Esophagus muscularis mucosa (tissue), 4 donors: ENCODE measurements at regions not wholly inside any gene's neighbourhood (a gene's known extent, or its start where the extent isn't known, plus 50 kb on each side); places are given as distances from the start of the nearest gene placed in this dataset.
"Not testable (repeated sequence)": the region's sequence is repeated elsewhere in the genome, so short reads cannot be mapped to it uniquely, and the experiment has no call there.

ENCODE experiments used
- DNase-seq: peaks from one replicate; pipeline ENCODE4 v3.0.0-alpha.2; 2017; ENCODE audit errors: extremely low spot score
- H3K27ac ChIP-seq, 4 donors: fragments of 200-600 bp; sonication (generic); replicated peaks in 1 of 4; 1 replicate in 3 of 4; 2 replicates in 1 of 4; pipeline ENCODE4 v1.5.1; 2016 to 2019; ENCODE audit warnings: mild to moderate bottlenecking in 1 of 4
- H3K27me3 ChIP-seq, 4 donors: fragments of 200-600 bp; sonication (generic); one replicate each; pipeline versions ENCODE4 v1.5.1 to v1.6.0; 2016 to 2019
- H3K36me3 ChIP-seq, 4 donors: fragments of 200-600 bp; sonication (generic); one replicate each; pipeline ENCODE4 v1.5.1; 2016 to 2019
- H3K4me1 ChIP-seq, 4 donors: fragments of 200-600 bp; sonication (generic); one replicate each; pipeline ENCODE4 v1.5.1; 2016 to 2019
- H3K4me3 ChIP-seq, 4 donors: fragments of 200-600 bp; sonication (generic); 1 replicate in 2 of 4; 2 replicates in 2 of 4; pipeline ENCODE4 v1.5.1; 2016 to 2019; ENCODE audit warnings: mild to moderate bottlenecking in 4 of 4, moderate library complexity in 1 of 4
- H3K9me3 ChIP-seq, 4 donors: fragments of 200-600 bp; sonication (generic); 1 replicate in 3 of 4; 2 replicates in 1 of 4; pipeline ENCODE4 v1.5.1; 2016 to 2019
- CTCF ChIP-seq, 3 experiments: fragments of 200-600 bp in 2 of 3; fragments of 450-650 bp in 1 of 3; sonication (generic) in 2 of 3; IDR thresholded peaks; one replicate each; pipeline ENCODE4 v1.5.1; 2017 to 2019; ENCODE audit warnings: antibody characterized with exemption in 3 of 3, mild to moderate bottlenecking in 2 of 3, moderate library complexity in 1 of 3
- EP300 ChIP-seq: sonication (generic); formaldehyde crosslinking; IDR thresholded peaks from one replicate; pipeline ENCODE4 v1.6.1; 2017; ENCODE audit warnings: antibody characterized with exemption
- POLR2A ChIP-seq: fragments of 450-650 bp; IDR thresholded peaks from one replicate; pipeline ENCODE4 v1.6.1; 2017; ENCODE audit warnings: antibody characterized with exemption, moderate library complexity, mild to moderate bottlenecking, low read depth
- POLR2AphosphoS5 ChIP-seq, 2 donors: sonication (generic); formaldehyde crosslinking; IDR thresholded peaks; one replicate each; pipeline ENCODE4 v1.6.1; 2017; ENCODE audit warnings: antibody characterized with exemption in 2 of 2
- WGBS: methylation state at CpG from one replicate; pipeline ENCODE4 v1.1.5; 2018; 5-methylcytosine and 5-hydroxymethylcytosine counted together
- intact Hi-C: fragments of 100-400 bp; cut with DNase I; formaldehyde crosslinking; loops from one replicate; pipeline ENCODE4 v1.15.1; 2023

GRCh38 chr10:20552382-20552781, 344.7 kb downstream of the NEBL start:
- TF ChIP-seq CTCF (IDR thresholded peaks at IDR 0.05) (no peak), EP300 (no peak), POLR2AphosphoS5 (IDR thresholded peaks at IDR 0.05) (no peak), POLR2A (no peak)
- peak overlapping the region in 3 of 4 donors; percentile 29 to 56 (median 31) for H3K27ac ChIP-seq
- H3K4me3 ChIP-seq = no peak overlapping the region
- H3K36me3 ChIP-seq = no peaks in the 10 kb centered on the region
- WGBS = 25% methylated on average over 3 of the region's 3 CpGs
- H3K27me3 ChIP-seq = no peaks in the 10 kb centered on the region
- DNase-seq = no peak
- peaks cover 0 to 18% (median 9%) of the 10 kb centered on the region in 4 donors for H3K4me1 ChIP-seq
- intact Hi-C loops = no loop called here
- no peaks in the 10 kb centered on the region for H3K9me3 ChIP-seq

GRCh38 chr10:20551761-20552160, 345.4 kb downstream of the NEBL start:
- H3K27ac ChIP-seq = peak overlapping the region in 3 of 4 donors; percentile 29 to 56 (median 31)
- 62% methylated on average over 2 of the region's 2 CpGs for WGBS
- DNase-seq = no peak

DNA sequence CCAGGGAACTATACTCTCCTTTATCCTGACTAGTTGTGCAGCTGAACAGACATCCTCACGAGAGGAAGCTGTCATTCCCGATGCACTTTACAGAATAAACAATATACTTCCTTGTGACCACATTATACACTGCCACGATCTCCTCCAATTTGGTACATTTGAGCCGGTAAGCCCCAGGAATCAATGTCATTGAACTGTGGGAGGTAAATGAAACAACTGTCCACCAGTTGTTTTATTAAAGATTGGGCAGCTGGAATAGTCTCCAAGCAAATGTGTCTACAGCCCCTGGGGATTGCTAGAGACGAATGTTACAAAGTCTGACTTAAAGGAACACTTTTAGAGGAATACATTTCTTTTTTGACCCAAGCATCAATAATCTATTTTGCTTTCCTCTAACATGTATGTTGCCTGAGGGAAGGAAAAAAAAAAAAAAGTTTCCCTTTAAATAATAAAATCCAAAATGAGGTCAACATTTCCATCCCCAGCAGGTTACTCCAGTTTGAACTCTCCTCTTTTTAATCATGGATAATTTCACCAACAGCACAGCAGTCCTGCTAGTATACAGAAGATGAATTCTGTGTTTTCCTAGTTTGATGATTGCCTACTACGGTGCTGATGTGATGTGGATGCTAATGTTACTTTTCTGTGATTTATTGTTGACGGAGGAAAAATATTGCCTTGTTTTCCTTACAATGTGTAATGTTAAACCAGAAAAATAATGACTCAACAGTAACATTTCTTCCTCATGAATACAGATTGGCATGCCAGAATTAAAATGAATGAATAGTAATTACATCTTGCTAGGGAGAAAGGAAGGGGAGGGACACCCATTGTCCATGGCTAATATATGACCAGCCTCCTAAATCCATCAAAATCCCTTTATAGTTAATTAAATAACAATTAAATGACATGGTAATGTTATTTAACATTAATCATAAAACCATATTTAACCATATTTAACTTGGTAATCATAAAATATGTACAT, 360.9 kb downstream of the NEBL start:
- TF ChIP-seq POLR2A = no peak
- TF ChIP-seq POLR2AphosphoS5 (IDR thresholded peaks at IDR 0.05) = no peak
- TF ChIP-seq EP300 = no peak
- TF ChIP-seq CTCF (IDR thresholded peaks at IDR 0.05) = no peak
- WGBS = 34% methylated on average over 7 of the region's 7 CpGs
- H3K4me1 ChIP-seq = no peaks in the 10 kb centered on the region
- no peak overlapping the region for H3K27ac ChIP-seq
- H3K4me3 ChIP-seq = no peak overlapping the region
- H3K27me3 ChIP-seq = no peaks in the 10 kb centered on the region
- intact Hi-C loops = no loop called here
- no peak for DNase-seq
- H3K36me3 ChIP-seq = no peaks in the 10 kb centered on the region
- H3K9me3 ChIP-seq = no peaks in the 10 kb centered on the region

More at GRCh38 chr10:20551761-20552160, 345.4 kb downstream of the NEBL start:
- Histone ChIP-seq H3K4me3 (no peak overlapping the region), H3K36me3 (no peaks in the 10 kb centered on the region), H3K4me1 (peaks cover 0 to 18% (median 9%) of the 10 kb centered on the region in 4 donors), H3K27me3 (no peaks in the 10 kb centered on the region), H3K9me3 (no peaks in the 10 kb centered on the region)
- intact Hi-C loops = no loop called here
- TF ChIP-seq POLR2A (no peak), CTCF (IDR thresholded peaks at IDR 0.05) (no peak), POLR2AphosphoS5 (IDR thresholded peaks at IDR 0.05) (no peak), EP300 (no peak)

GRCh38 chr10:20531241-20531883, 365.7 kb downstream of the NEBL start:
- H3K27me3 ChIP-seq, DNase-seq, H3K4me3 ChIP-seq, H3K4me1 ChIP-seq, H3K9me3 ChIP-seq, H3K36me3 ChIP-seq, intact Hi-C loops, H3K27ac ChIP-seq: not testable (repeated sequence)
- WGBS = 93% methylated on average over 16 of the region's 20 CpGs

DNA sequence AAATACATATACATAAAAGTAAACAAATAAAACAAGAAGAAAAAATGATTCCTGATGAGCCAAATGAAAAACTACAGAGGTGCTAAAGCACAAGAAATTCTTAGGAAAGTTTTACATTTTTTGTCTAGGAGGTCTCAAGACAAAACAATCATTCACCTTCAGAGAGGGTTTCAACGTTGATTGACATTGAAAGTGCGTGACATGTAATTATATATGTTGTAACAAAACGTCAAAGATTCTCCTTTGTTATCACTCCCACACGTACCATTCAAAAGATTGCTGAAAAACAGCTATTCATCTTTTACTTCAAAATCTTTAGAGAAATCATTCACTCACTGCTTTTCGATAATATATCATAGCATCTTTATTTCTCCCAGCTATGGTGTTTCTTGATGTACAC, 375.9 kb downstream of the NEBL start:
- H3K27me3 ChIP-seq = no peaks in the 10 kb centered on the region
- H3K9me3 ChIP-seq = no peaks in the 10 kb centered on the region
- no peak overlapping the region for H3K4me3 ChIP-seq
- H3K27ac ChIP-seq = no peak overlapping the region
- DNase-seq = no peak
- intact Hi-C loops = no loop called here
- H3K36me3 ChIP-seq = no peaks in the 10 kb centered on the region
- H3K4me1 ChIP-seq = no peaks in the 10 kb centered on the region
- TF ChIP-seq POLR2A = no peak
- no peak for TF ChIP-seq EP300
- TF ChIP-seq POLR2AphosphoS5 (IDR thresholded peaks at IDR 0.05) = no peak
- TF ChIP-seq CTCF (IDR thresholded peaks at IDR 0.05) = no peak
- 91% methylated on average over 5 of the region's 5 CpGs for WGBS
